ENCODE measurements at regions not wholly inside any gene's neighbourhood (a gene's known extent, or its start where the extent isn't known, plus 50 kb on each side); places are given as distances from the start of the nearest gene placed in this dataset.

DNA sequence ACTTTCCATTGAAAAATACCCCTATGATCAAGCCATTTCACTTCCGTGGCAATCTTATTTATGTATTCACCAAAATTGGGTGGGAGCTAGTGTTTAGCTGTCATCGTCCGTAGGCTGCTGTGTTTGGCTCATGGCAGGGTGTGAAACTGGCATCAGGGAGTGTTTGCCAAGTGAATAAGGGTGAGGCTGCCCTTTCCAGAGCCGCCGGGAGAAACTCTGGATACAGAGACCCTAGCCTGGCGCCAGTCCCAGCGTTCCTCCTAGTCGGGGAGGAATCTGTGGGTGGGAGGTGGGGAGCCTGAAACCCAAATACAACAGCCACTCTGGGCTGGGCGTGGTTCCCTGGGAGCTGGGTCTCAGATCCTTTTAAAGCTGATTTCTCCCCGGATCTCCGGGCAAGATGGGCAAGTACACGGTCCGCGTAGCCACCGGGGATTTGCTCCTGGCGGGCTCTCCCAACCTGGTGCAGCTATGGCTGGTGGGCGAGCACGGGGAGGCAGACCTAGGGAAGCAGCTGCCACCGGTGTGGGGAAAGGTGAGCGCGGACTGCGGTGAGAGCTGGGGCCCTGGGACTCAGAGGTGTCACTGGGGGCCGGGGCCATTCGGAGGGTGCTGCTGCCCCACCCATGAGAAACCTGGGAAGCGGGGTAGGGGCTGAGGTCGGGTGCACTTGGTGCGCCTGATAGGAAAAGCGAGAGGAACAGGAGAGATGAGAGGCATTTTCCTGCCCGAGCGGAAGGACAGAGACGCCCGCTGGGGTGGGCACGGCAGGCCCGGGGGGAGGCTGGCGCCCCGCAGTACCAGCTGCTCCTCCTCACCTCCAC lies 62.1 kb upstream of the TEKT1 start:
- ATAC-seq (no peak), DNase-seq (no peak)
- intact Hi-C loops (cut with DNase I, micrococcal nuclease): no loop called here

DNA sequence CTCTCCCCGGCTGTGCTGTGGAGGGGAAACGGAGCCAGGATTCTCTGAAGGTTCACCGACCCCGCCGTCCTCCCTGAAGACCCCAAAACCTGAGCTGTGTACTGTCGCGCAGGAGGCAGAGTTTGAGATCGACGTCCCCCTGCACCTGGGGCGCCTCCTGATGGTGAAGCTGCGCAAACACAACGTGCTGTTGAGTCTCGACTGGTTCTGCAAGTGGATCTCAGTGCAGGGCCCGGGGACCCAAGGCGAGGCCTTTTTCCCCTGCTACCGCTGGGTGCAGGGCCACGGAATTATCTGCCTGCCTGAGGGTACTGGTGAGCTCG lies 62.6 kb upstream of the TEKT1 start:
- intact Hi-C loops (cut with DNase I, micrococcal nuclease): no loop called here
- DNase-seq (no peak), ATAC-seq (no peak)

DNA sequence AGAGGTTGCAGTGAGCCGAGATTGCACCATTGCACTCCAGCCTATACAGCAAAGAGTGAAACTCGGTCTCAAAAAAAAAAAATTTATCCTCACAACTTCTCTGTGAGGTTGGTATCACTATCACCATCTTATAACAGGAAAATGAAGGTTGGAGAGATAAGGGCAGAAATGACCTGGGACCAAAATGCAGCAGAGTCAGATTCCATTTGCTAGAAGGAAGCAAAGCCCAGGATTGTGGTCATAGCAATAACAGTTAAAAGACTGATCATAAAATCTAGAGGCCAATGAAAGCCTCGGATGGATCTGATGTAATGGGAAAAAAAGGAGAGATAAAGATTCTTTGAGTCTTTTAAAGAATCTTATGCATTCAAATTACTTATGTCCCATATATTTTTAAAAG lies 69.6 kb upstream of the TEKT1 start:
- intact Hi-C loops (cut with DNase I, micrococcal nuclease): no loop called here
- ATAC-seq (no peak), DNase-seq (no peak)

DNA sequence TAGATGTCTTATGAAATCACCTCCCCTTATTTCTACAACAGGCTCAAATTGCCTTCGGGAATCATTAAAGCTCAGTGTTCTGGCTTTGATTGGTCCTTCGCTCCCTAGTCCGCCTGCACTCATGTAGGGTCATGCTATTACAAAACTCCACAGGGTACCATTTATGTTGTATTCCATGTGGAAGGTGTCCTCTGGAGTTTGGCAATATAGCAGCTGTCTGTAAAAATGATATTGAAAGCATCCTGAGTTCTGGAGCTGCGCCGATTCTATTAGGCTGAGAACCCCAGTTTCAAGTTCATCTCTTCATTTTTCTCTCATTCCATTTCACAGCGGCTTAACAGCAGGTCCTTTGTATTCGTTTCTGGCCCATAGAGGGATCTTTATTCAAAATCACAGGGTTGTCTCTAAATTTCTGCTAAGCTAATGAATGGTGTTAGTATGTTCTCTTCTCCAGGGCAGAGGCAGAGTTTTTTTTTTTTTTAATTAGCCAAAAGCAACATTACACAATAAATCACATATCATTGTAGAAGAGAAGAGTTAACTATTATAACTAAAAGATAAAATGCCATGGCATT lies 71.9 kb upstream of the TEKT1 start:
- no peak for ATAC-seq
- DNase-seq: no peak
- intact Hi-C loops (cut with DNase I, micrococcal nuclease): no loop called here

DNA sequence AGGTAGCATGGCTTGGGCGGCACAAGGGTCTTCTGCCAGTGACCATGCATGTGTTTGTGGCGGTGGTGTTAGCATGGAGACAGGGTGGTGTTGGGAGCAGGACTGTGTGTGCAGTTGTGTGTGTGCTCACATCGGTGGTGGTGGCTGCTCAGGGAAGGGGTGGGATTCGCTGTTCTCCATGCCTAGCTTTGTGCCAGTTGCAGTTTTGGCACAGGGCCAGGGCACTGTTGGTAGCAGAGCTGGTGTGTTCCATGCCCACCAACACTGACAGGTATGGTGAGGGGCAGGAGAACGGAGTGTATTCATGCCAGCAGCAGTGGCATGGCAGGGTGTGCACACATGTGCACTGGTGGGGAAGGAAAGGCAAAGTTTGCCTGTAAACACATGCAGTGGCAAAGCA lies 77.3 kb upstream of the TEKT1 start:
- intact Hi-C loops (cut with DNase I, micrococcal nuclease): no loop called here
- no peak for ATAC-seq
- DNase-seq: no peak

DNA sequence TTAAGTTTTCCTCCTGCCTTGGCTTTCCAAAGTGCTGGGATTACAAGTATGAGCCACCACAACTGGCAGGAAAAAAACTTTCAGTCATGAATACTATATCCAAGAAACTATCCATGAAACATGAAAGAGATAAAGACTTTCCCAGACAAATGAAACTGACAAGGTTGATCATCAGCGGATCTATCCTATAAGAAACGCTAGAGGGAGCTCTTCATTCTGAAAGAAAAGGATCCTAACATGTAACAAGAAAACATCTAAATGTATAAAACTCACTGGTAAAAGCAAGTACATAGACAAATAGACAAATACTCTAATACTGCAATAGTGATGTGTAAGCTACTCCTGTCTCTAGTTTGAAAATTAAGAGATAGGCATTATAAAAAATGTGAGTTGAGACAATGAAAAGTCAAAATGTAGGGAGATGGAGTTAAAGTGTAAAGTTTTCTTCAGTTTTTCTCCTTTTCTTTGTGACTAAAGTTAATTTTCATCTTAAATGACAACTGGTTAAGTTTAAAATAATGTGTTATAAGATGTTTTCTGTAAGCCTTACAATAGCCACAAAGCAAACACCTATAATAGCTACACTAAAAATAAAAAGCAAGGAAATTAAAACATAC lies 79.6 kb upstream of the TEKT1 start:
- intact Hi-C loops (cut with DNase I, micrococcal nuclease): loop anchor here (5.0 to 10.0 kb wide), 2 partner anchors 84 to 91 kb away; partner anchors contain the start of gene ALOX12 (in 1 of the 2)
- no peak for DNase-seq
- ATAC-seq: no peak

DNA sequence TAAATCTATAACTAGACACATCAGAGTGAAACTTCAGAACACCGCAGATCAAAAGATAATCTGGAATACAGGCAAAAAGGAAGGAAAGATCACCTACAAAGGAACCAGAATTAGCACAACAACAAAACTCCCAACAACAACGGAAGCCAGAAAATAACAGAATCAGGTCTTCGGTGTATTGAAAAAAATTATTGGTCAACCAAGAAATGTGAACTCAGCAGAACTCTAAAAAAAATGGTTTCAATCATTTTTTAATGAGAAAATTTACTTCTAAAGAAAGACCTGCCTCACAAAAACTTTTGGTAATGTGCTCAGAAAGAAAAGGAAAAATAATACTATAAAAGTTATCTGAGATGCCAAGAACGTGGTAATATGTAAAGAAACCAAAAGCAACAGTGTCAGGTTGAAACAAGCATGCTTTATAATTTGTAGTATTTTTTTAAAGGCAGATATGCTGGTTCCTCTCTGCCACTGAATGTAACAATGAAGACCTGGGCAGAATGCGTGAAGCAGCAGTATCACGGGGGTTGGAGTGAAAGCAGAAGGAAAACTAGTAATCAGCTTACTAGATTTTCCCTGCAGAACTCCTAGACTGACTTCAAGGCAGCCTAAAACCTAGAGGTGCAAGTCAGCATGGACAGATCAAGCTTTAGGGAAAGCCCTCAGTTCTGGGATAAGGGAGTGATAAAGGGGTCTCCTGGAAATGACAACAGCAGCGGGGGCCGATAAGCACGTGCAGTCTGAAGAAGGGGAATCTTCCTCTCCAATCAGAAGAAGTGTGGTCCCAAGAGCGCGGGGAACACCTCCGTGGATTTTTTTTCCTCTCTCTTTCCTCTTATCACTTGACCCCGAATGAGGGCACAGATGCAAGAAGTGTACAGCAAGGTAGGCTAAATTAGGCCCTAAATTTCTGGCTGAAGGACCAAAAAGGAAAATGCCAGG lies 80.9 kb upstream of the TEKT1 start:
- no peak for ATAC-seq
- intact Hi-C loops (cut with DNase I, micrococcal nuclease): loop anchor here (5.0 to 10.0 kb wide), 2 partner anchors 82 to 90 kb away; partner anchors contain the start of gene ALOX12 (in 1 of the 2)
- DNase-seq: no peak

DNA sequence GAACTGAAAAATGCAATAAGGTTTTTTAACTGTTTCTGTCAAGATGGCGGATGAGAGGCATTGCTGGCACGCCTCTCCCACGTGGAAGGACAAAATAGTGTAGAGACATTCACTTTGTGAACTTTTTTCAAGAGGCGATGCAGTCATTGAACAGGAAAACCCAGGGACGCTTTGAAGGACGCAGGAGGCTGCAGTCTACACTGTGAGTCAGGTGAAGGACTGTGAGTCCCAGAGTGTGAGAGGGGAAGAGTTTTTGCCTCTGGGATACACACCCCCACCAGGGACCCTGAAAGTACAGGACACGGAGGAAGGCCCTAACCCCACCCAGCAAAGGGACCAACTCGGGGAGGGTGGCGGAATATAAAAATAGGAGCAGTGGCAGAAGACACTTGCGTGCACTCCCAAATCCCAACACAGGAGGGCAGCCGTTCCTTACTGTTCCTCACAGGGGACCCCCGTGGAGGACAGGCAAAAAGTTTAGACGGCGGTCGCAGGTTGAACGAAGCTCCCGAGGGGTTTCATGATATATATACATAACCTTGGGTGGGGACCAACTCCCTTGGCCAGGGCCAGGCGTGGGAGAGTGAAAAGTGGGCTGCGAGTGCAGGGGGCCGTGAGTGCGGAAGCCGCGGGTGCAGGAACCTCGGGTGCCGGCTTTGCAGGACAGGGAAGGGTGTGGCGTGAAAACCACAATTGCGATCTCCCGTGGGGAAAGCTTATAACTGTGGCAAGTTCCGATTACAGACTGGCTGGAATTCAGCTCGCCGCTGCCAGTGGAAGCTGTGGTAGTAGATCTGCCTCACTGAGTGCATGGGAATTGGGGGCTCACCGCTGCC lies 82.0 kb upstream of the ALOX12 start:
- peak; percentile 66 for ATAC-seq
- intact Hi-C loops (cut with DNase I, micrococcal nuclease): loop anchor here (5.0 to 10.0 kb wide), 2 partner anchors 81 to 88 kb away; partner anchors contain the start of gene ALOX12 (in 1 of the 2)

DNA sequence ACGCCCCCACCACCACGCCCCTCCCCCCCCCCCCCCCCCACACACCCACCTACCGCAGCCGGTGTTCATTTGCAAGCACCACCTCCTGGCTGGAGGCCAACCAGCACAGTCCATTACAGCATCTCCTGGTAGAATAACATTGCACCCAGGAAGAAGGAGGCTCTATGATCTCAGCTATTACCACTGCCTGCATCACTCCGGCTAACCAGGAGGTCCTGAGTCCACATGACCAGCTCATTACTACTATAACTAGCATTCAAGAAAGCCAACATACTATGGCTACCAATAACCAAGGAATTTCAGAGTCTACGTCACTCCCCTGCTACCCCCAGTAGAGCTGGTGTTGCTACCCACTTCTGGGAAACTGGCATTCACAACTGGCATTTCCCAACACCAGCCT lies 81.1 kb upstream of the ALOX12 start:
- DNase-seq (no peak), ATAC-seq (no peak)
- intact Hi-C loops (cut with DNase I, micrococcal nuclease): loop anchor here (5.0 to 10.0 kb wide), 2 partner anchors 80 to 88 kb away; partner anchors contain the start of gene ALOX12 (in 1 of the 2)

More for the DNA sequence above, 82.0 kb upstream of the ALOX12 start:
- DNase-seq: peak; percentile 47 to 77

DNA sequence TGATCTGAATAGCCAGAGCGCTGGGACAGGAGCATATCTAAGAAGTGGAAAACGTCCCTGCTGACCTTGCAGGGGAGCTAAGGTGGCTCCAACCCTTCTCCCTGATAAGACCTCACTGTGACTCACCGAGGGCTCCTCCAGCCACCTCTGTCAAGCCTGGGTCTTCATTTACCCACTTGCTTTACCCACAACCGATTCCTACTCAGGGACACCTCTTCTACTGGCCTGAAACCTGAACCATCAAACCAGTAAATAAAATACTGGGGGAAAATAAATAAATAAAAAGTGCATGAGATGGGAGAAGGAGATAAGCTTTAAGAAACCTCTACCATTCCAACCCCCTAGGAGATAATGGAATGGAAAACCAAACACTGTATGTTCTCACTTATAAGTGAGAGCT lies 80.2 kb upstream of the ALOX12 start:
- ATAC-seq: no peak
- no peak for DNase-seq
- intact Hi-C loops (cut with DNase I, micrococcal nuclease): loop anchor here in 1 of 2 donors (10.0 kb wide), 1 partner anchor 79 kb away; the partner anchor contains the start of gene ALOX12

DNA sequence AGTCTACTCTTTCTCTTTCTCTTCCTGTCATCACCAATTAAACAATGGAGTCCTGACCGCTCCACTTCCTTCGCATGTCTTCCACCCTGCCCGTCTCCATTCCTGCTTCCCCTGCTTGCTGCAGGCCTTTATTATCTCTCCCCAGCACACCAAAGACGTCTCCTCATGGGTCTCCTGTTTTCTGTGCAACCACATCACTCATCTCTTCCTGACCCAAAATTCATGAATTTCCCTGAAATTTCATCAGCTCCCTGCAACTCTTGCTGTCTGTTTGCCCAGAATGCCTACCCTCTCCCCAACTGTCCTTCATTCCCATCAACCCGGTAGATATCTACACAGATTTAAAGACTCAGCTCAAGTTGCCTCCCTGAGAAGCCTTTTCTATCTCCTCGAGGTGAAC lies 76.7 kb upstream of the ALOX12 start:
- ATAC-seq (no peak), DNase-seq (no peak)
- intact Hi-C loops (cut with DNase I, micrococcal nuclease): loop anchor here in 1 of 2 donors (10.0 kb wide), 1 partner anchor 76 kb away; the partner anchor contains the start of gene ALOX12

DNA sequence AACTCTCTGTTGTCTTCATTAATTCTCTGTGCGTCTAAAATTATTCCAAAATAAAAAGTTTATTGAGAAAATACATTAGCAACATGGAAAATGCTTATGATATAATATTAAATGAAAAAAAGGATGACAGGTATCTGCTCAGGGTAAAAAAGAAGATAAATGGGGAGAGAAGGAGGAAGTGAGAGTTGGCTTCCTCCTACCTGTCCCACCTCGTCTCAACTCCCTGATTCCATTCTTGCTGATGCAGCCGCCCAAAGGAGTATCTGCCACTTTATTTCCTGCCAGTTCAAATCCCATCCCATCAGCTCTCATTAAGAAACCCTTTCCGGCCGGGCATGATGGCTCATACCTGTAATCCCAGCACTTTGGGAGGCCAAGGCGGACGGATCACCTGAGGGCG lies 72.5 kb upstream of the ALOX12 start:
- ATAC-seq: no peak
- DNase-seq: no peak
- intact Hi-C loops (cut with DNase I, micrococcal nuclease): no loop called here

DNA sequence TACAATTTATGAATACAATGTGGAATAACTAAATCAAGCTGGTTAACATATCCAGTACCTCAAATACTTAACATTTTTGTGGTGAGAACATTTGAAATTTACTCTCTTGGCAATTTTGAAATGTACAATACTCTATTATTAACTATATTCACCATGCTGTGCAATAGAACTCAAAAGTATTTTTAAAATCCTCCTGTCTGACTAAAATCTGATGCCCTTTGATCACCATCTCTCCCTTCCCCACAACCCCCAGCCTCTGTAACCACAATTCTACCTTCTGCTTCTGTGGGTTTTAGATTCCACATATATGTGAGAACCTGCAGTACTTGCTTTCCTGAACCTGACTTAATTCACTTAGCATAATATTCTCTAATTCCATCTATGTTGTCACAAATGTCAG lies 71.6 kb upstream of the ALOX12 start:
- intact Hi-C loops (cut with DNase I, micrococcal nuclease): no loop called here
- ATAC-seq: no peak
- DNase-seq: no peak

DNA sequence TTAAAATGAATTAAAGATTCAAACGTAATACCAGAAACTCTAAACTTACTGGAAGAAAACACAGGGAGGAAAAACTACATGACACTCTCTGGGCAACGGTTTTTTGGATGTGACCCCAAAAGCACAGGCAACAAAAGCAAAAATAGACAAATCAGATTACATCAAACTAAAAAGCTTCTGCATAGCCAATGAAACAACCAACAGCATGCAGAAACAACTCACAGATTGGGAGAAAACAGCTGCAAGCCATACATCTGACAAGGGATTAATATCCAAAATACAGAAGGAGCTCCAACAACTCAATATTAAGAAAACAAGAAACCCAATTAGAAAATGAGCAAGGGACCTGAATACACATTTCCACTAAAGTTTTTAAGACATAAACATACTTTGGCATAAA lies 69.2 kb upstream of the ALOX12 start:
- ATAC-seq (no peak), DNase-seq (no peak)
- intact Hi-C loops (cut with DNase I, micrococcal nuclease): no loop called here

DNA sequence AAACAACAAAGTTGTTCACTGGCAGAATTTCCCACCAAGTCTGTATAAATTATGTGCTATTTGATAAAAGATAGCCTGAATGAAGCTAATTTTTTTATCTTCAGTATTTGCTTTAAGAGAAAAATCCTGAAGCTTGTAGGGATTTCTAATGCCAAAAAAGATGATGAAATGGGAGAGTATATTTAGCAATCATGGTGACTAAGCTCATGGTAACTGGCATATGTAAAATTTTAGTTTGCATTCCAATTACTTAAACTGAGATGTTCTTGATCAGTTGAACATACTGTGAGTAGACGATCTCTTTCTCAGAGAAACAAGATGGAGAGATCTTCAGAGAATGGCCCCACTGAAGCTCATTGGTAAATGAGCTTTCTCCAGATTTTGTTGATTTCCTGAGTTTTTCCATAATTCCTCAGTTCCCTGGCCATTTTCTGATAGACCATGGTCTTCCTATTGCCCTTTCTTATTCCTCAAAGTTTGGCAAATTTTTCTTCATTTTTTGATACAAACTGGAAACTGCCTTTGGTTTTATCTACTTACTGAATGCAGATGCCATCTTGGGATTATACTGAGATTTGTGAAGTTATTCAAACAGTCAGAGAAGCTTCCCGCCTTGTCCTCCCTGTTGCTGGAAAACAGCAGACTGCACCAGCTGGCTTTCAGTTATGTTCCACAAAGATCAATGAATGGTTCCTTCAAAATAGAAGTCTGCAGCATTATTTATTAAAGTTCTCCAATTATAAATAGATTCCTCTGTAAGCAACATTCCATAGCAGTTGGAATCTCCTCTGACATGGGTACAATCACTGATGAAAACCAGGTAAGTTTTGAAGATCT lies 68.3 kb upstream of the ALOX12 start:
- DNase-seq (no peak), ATAC-seq (no peak)
- intact Hi-C loops (cut with DNase I, micrococcal nuclease): no loop called here

DNA sequence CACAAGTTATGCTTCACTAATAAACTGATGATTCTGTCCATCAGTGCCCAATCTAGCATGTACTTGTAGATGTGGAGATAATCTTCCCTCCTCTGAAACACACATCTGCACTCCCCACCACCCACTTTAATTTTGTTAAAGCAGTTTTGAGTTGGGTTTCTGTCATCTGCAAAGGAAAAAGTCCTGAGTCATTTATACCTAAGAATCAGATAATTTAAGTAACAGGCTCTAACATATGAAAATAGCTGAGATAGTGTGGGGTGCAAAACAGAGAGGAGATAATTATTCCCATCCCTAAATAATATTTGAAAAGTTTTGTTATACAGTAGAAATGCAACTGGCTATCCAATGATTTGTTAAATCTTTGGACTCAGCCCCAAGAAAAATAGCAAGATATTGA lies 67.7 kb upstream of the ALOX12 start:
- intact Hi-C loops (cut with DNase I, micrococcal nuclease): no loop called here
- ATAC-seq (no peak), DNase-seq (no peak)

DNA sequence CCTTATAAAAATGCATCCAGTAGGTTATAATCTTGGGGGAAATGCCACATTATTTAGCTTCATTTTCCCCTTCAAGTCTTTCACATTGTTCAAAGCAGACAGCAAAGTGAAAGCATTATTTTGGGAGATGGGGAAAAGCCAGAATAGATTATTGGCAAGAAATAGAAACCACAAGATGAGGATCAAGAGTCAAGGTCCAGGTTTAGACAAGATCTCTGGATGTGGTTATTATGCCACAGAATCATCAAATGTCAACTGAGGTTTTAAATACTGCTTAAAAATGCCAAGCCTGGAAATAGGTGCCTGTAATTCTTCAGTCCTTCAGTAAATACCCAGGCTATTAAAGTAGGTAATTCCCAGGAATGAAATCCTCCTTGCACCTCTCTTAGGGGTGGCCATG lies 65.1 kb upstream of the ALOX12 start:
- no peak for DNase-seq
- intact Hi-C loops (cut with DNase I, micrococcal nuclease): no loop called here
- no peak for ATAC-seq
